K562 (cell line): ENCODE measurements at regions not wholly inside any gene's neighbourhood (a gene's known extent, or its start where the extent isn't known, plus 50 kb on each side); places are given as distances from the start of the nearest gene placed in this dataset. TPM values are rescaled to one million over a fixed set of nuclear protein-coding genes. Genes with fewer than 3 reads are reported as not detected.
"Not testable (repeated sequence)": the region's sequence is repeated elsewhere in the genome, so short reads cannot be mapped to it uniquely, and the experiment has no call there.

Experiments
- ATAC-seq: fragments of 200-7000 bp; cut with Tn5 transposase; 3 replicates; pipeline ENCODE4 v1.9.1; 2020; ENCODE audit warnings: moderate library complexity
- BruUV-seq: library from RNA; stranded (reverse); fragments of 400-500 nt; replicated peaks from 2 replicates; lab custom pipeline; 2021; lab: Mats Ljungman, UMichigan
- CTCF ChIA-PET: fragments of 300-600 bp; formaldehyde crosslinking; extraction: SDS; loops from one replicate; lab custom pipeline; 2021; ENCODE audit warnings: low intra/inter-chr PET ratio; lab: Yijun Ruan, JAX
- POLR2A ChIA-PET: fragments of 300-600, 350-650 bp; sonication (Branson Sonifier 250); formaldehyde crosslinking; extraction: SDS; loops from one replicate; lab custom pipeline; 2021; ENCODE audit warnings: antibody characterized with exemption, inconsistent platforms; lab: Yijun Ruan, JAX
- DNase-seq, 4 experiments: peaks; one replicate each; pipeline versions ENCODE4 v3.0.0 to v3.0.0-alpha.2; 2011 to 2018; ENCODE audit warnings: low spot score in 3 of 4, mixed read lengths in 3 of 4; ENCODE audit errors: extremely low read depth in 1 of 4
- FAIRE-seq: peaks from 2 replicates; lab custom pipeline; 2011; peaks lifted over from hg19 to GRCh38; lab: Jason Lieb, UNC
- H2AFZ ChIP-seq: 2 replicates; pipeline ENCODE4 v1.6.0; 2011; ENCODE audit warnings: low read depth, low read length, control low read depth, inconsistent platforms
- H3K27ac ChIP-seq: fragments of 200-600 bp; 3 replicates; pipeline ENCODE4 v1.8.0; 2011; ENCODE audit warnings: low read depth, mild to moderate bottlenecking, control low read depth, inconsistent platforms, low read length, moderate library complexity, mixed read lengths; ENCODE audit errors: extremely low read depth
- H3K27me3 ChIP-seq, 2 experiments: fragments of 300-600 bp in 1 of 2; 2 replicates in 1 of 2; 3 replicates in 1 of 2; pipeline versions ENCODE4 v1.6.0 to v1.8.0; 2011; ENCODE audit warnings: inconsistent platforms in 2 of 2, low read length in 2 of 2, mild to moderate bottlenecking in 1 of 2, mixed read lengths in 1 of 2, moderate library complexity in 1 of 2; ENCODE audit not compliant: control insufficient read depth in 2 of 2, insufficient read depth in 2 of 2
- H3K36me3 ChIP-seq: fragments of 300-600 bp; 3 replicates; pipeline ENCODE4 v1.8.0; 2011; ENCODE audit warnings: mild to moderate bottlenecking, low read length, inconsistent platforms; ENCODE audit not compliant: control insufficient read depth, insufficient read depth
- H3K4me1 ChIP-seq, 2 experiments: fragments of 200-600 bp in 1 of 2; replicated peaks in 1 of 2; 2 replicates in 1 of 2; 3 replicates in 1 of 2; pipeline versions ENCODE4 v1.5.1 to v1.8.0; 2011; ENCODE audit warnings: inconsistent platforms in 2 of 2, low read length in 2 of 2, mild to moderate bottlenecking in 1 of 2, mixed read lengths in 1 of 2, moderate library complexity in 1 of 2; ENCODE audit not compliant: control insufficient read depth in 2 of 2, insufficient read depth in 2 of 2
- H3K4me2 ChIP-seq: 2 replicates; pipeline ENCODE4 v1.6.1; 2011; ENCODE audit warnings: low read length, control low read depth, inconsistent platforms, mixed read lengths; ENCODE audit not compliant: insufficient read depth
- H3K4me3 ChIP-seq: fragments of 200-600 bp; sonication (generic), shearing (Covaris generic); 2 replicates; pipeline ENCODE4 v1.5.1; 2016; ENCODE audit warnings: control low read depth, inconsistent platforms
- H3K79me2 ChIP-seq: fragments of 200-600 bp; 3 replicates; pipeline ENCODE4 v1.8.0; 2011; ENCODE audit warnings: low read length, inconsistent platforms; ENCODE audit not compliant: control insufficient read depth, insufficient read depth
- H3K9ac ChIP-seq, 2 experiments: 2 replicates each; pipeline versions ENCODE4 v1.6.0 to v1.6.1; 2011; ENCODE audit warnings: low read depth in 2 of 2, low read length in 2 of 2, control low read depth in 1 of 2, inconsistent platforms in 1 of 2, mild to moderate bottlenecking in 1 of 2, mixed read lengths in 1 of 2; ENCODE audit not compliant: insufficient read depth in 1 of 2
- H3K9me1 ChIP-seq: one replicate; pipeline ENCODE4 v1.6.0; 2011; ENCODE audit warnings: inconsistent platforms, mild to moderate bottlenecking, low read length, moderate library complexity; ENCODE audit not compliant: control insufficient read depth, insufficient read depth
- H3K9me3 ChIP-seq: replicated peaks from 2 replicates; pipeline ENCODE4 v1.5.1; 2011; ENCODE audit warnings: low read depth, low read length, inconsistent platforms; ENCODE audit not compliant: control insufficient read depth, insufficient read depth
- H4K20me1 ChIP-seq: replicated peaks from 2 replicates; pipeline ENCODE4 v1.6.1; 2011; ENCODE audit warnings: low read length, inconsistent platforms, mixed read lengths; ENCODE audit not compliant: control insufficient read depth, insufficient read depth
- HSF4 ChIP-seq: fragments of 250-450 bp; sonication (Bioruptor Pico); IDR thresholded peaks from 2 replicates; pipeline ENCODE4 v2.1.2; 2022; ENCODE audit warnings: mild to moderate bottlenecking, moderate library complexity, borderline replicate concordance
- TAF1 ChIP-seq: IDR thresholded peaks from 2 replicates; pipeline ENCODE4 v1.6.1; 2011; ENCODE audit warnings: mild to moderate bottlenecking, low read length, moderate library complexity; ENCODE audit not compliant: insufficient read depth, control insufficient read depth, severe bottlenecking; ENCODE audit errors: extremely low read depth
- ZNF133 ChIP-seq: fragments of 250-450 bp; sonication (Bioruptor Pico); IDR thresholded peaks from 2 replicates; pipeline ENCODE4 v1.4.0; 2020; ENCODE audit warnings: mild to moderate bottlenecking
- ZNF41 ChIP-seq: fragments of 250-450 bp; sonication (Bioruptor Pico); conservative IDR thresholded peaks from 2 replicates; pipeline ENCODE4 v1.4.0; 2020; ENCODE audit warnings: mild to moderate bottlenecking
- WGBS: fragments of 100-300 bp; shearing (Covaris generic); methylation state at CpG from one replicate; pipeline ENCODE4 v1.1.6; 2016; ENCODE audit warnings: low coverage, mixed read lengths; ENCODE audit not compliant: insufficient coverage; ENCODE audit errors: missing lambda C conversion rate; 5-methylcytosine and 5-hydroxymethylcytosine counted together
- in situ Hi-C: fragments of 300-500 bp; cut with MboI; formaldehyde crosslinking; loops from 4 replicates; pipeline ENCODE4 v1.15.0; 2018; ENCODE audit warnings: inconsistent platforms, mixed read lengths
- intact Hi-C: fragments of 100-400 bp; cut with micrococcal nuclease; formaldehyde crosslinking; loops from 2 replicates; pipeline ENCODE4 v1.14.2; 2022
- microRNA counts: library from miRNA; unstranded; fragments of <30 nt; microRNA quantifications from one replicate; lab custom pipeline; 2016
- microRNA-seq: library from miRNA; unstranded; fragments of <30 nt; microRNA quantifications from one replicate; pipeline ENCODE4, GENCODE V29; 2018; ENCODE audit warnings: borderline microRNAs expressed
- small RNA-seq: library from RNA; depleted of rRNA; stranded (forward); fragments of <200 nt; gene quantifications from one replicate; pipeline ENCODE3, GENCODE V24; 2014
- TF ChIP-seq, protein P1 (sequence below): fragments of 450-650 bp; IDR thresholded peaks from 2 replicates; pipeline ENCODE4 v1.6.1; 2014; ENCODE audit warnings: low read depth, mild to moderate bottlenecking, moderate library complexity, borderline replicate concordance

DNA sequence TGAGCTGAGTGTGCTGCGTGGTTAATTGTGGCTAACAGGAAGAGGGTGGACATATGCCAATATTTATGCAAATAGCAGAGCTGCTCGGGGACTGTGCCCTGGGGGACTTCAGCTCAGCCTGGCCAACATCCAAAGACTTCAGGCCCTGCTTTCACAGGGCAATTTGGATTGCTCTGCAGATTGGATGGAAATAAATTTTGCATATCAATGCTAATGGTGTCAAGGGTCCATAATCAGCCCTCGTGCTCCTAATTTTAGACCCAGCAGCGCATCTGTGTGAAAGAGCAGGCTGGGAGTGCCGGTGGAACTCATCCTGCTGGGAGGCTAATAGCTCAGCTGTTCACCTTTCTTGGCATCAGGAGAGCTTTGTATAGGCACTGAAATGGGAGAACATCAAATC, 270.1 kb downstream of the TCERG1L start (continued):
- TF ChIP-seq, protein P1, sequence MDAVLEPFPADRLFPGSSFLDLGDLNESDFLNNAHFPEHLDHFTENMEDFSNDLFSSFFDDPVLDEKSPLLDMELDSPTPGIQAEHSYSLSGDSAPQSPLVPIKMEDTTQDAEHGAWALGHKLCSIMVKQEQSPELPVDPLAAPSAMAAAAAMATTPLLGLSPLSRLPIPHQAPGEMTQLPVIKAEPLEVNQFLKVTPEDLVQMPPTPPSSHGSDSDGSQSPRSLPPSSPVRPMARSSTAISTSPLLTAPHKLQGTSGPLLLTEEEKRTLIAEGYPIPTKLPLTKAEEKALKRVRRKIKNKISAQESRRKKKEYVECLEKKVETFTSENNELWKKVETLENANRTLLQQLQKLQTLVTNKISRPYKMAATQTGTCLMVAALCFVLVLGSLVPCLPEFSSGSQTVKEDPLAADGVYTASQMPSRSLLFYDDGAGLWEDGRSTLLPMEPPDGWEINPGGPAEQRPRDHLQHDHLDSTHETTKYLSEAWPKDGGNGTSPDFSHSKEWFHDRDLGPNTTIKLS, result no peak
- TF ChIP-seq TAF1 (no peak), ZNF133 (CRISPR knock-in tag) (no peak), HSF4 (no peak), ZNF41 (CRISPR knock-in tag) (no peak)
- TF ChIP-seq, all 486 proteins: peak for 0

DNA sequence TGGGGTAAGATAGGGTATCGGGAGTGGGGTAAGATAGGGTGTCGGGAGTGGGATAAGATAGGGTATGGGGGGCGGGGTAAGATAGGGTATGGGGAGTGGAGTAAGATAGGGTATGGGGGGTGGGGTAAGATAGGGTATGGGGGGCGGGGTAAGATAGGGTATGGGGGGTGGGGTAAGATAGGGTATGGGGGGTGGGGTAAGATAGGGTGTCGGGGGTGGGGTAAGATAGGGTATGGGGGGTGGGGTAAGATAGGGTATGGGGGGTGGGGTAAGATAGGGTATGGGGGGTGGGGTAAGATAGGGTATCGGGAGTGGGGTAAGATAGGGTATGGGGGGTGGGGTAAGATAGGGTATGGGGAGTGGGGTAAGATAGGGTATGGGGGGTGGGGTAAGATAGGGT, 269.5 kb downstream of the TCERG1L start:
- H3K9ac ChIP-seq, ATAC-seq, H3K4me2 ChIP-seq, BruUV-seq, H3K9me3 ChIP-seq, H3K79me2 ChIP-seq, H2AFZ ChIP-seq, H3K4me3 ChIP-seq, CTCF ChIA-PET, H3K27ac ChIP-seq, DNase-seq, H4K20me1 ChIP-seq, H3K4me1 ChIP-seq, H3K36me3 ChIP-seq, POLR2A ChIA-PET, FAIRE-seq, in situ Hi-C loops, H3K27me3 ChIP-seq, H3K9me1 ChIP-seq, intact Hi-C loops: not testable (repeated sequence)
- no CpG with 5 or more reads among the region's 6 CpGs for WGBS

MicroRNA genes in the stretch of these regions (microRNA counts, 767-probe panel; counts per million panel counts)
- not detected for microRNA hsa-miR-378c (lab: Ali Mortazavi, UCI)

Small RNA genes lying in the stretch of these regions (microRNA-seq; reads per million reads assigned to microRNA genes)
- gene MIR378C, result 0.27 reads per million

Small RNA genes lying in the stretch of these regions (small RNA-seq; reads per million reads assigned to genes)
- gene MIR378C, result 0.70 reads per million, percentile 41 among the genes with 10 or more reads in this experiment
- not detected for gene RF00019
